K562 (cell line): ENCODE measurements at regions not wholly inside any gene's neighbourhood (a gene's known extent, or its start where the extent isn't known, plus 50 kb on each side); places are given as distances from the start of the nearest gene placed in this dataset.
A peak's percentile ranks its signal among the peaks of the same experiment; 100 is the strongest.

ENCODE experiments used
- ARID3A ChIP-seq: IDR thresholded peaks from 2 replicates; pipeline ENCODE4 v1.6.1; 2012; ENCODE audit warnings: low read depth, low read length, improper control_type of control experiment, borderline replicate concordance
- ATF1 ChIP-seq, 2 experiments: fragments of 450-650 bp in 1 of 2; IDR thresholded peaks; 2 replicates each; pipeline ENCODE4 v1.6.1; 2016; ENCODE audit warnings: missing compliant biosample characterization in 1 of 2, missing genetic modification characterization in 1 of 2
- CC2D1A ChIP-seq: fragments of 450-650 bp; IDR thresholded peaks from 2 replicates; pipeline ENCODE4 v1.6.1; 2017; ENCODE audit warnings: mild to moderate bottlenecking
- CREB3L1 ChIP-seq: fragments of 450-650 bp; IDR thresholded peaks from 2 replicates; pipeline ENCODE4 v1.6.1; 2014; ENCODE audit warnings: low read depth, mild to moderate bottlenecking, moderate library complexity, borderline replicate concordance
- DPF2 ChIP-seq: fragments of 450-650 bp; IDR thresholded peaks from 2 replicates; pipeline ENCODE4 v1.6.1; 2016
- ESRRB ChIP-seq: fragments of 250-450 bp; sonication (Bioruptor Pico); IDR thresholded peaks from 2 replicates; pipeline ENCODE4 v1.5.0; 2020; ENCODE audit warnings: mild to moderate bottlenecking, moderate library complexity, borderline replicate concordance
- HNRNPH1 ChIP-seq: fragments of 200-400 bp; formaldehyde crosslinking; optimal IDR thresholded peaks from 2 replicates; pipeline ENCODE3; 2017; ENCODE audit warnings: low read depth, mild to moderate bottlenecking, low read length, moderate library complexity
- PML ChIP-seq: IDR thresholded peaks from 2 replicates; pipeline ENCODE4 v1.6.1; 2012; ENCODE audit warnings: low read length, inconsistent platforms
- PURB ChIP-seq: sonication (generic); formaldehyde crosslinking; IDR thresholded peaks from 2 replicates; pipeline ENCODE4 v1.9.0; 2021; ENCODE audit warnings: low read depth, mild to moderate bottlenecking, missing genetic modification reagents
- RNF219 ChIP-seq: fragments of 250-450 bp; sonication (Bioruptor Pico); IDR thresholded peaks from 2 replicates; pipeline ENCODE4 v1.5.0; 2022; ENCODE audit warnings: mild to moderate bottlenecking
- SAFB2 ChIP-seq: fragments of 200-400 bp; formaldehyde crosslinking; IDR thresholded peaks from 2 replicates; pipeline ENCODE4 v1.6.1; 2018; ENCODE audit warnings: borderline replicate concordance, low read length, low read depth, moderate library complexity; ENCODE audit not compliant: severe bottlenecking
- SLC30A9 ChIP-seq: fragments of 250-450 bp; sonication (Bioruptor Pico); IDR thresholded peaks from 2 replicates; pipeline ENCODE4 v1.8.0; 2022; ENCODE audit warnings: mild to moderate bottlenecking, moderate library complexity
- SRSF3 ChIP-seq: fragments of 200-400 bp; formaldehyde crosslinking; IDR thresholded peaks from 2 replicates; pipeline ENCODE4 v1.6.1; 2016; ENCODE audit warnings: mild to moderate bottlenecking, low read length, moderate library complexity; ENCODE audit not compliant: insufficient read depth
- STAT5A ChIP-seq: IDR thresholded peaks from 2 replicates; pipeline ENCODE4 v1.6.1; 2012; ENCODE audit warnings: low read length, inconsistent platforms, borderline replicate concordance
- STAT6 ChIP-seq: sonication (generic); formaldehyde crosslinking; IDR thresholded peaks from 2 replicates; pipeline ENCODE4 v1.8.1; 2023; ENCODE audit warnings: mild to moderate bottlenecking, missing genetic modification reagents
- ZBTB34 ChIP-seq: fragments of 250-450 bp; sonication (Bioruptor Pico); IDR thresholded peaks from 2 replicates; pipeline ENCODE4 v1.8.0; 2021; ENCODE audit warnings: mild to moderate bottlenecking, moderate library complexity
- ZNF224 ChIP-seq: sonication (generic); formaldehyde crosslinking; IDR thresholded peaks from 2 replicates; pipeline ENCODE4 v1.8.0; 2022; ENCODE audit warnings: mild to moderate bottlenecking, missing genetic modification reagents
- ZNF384 ChIP-seq: IDR thresholded peaks from 2 replicates; pipeline ENCODE4 v1.6.1; 2012; ENCODE audit warnings: low read depth, low read length, improper control_type of control experiment
- ZNF507 ChIP-seq: conservative IDR thresholded peaks from 2 replicates; pipeline ENCODE4 v1.6.1; 2017; ENCODE audit warnings: missing genetic modification characterization, missing compliant biosample characterization
- ZSCAN32 ChIP-seq: fragments of 450-650 bp; formaldehyde crosslinking; IDR thresholded peaks from 2 replicates; pipeline ENCODE4 v1.4.0; 2020; ENCODE audit warnings: mild to moderate bottlenecking, moderate library complexity

GRCh38 chr16:55981557-55981956, 106.4 kb upstream of the CES5A start (continued):
- TF ChIP-seq CC2D1A (no peak), ZNF224 (no peak), PURB (no peak), RNF219 (CRISPR knock-in tag) (no peak), ARID3A (0 out of 2 replicates have a peak, but pooled peaks have one; percentile 32), STAT5A (no peak), HNRNPH1 (no peak), ATF1 (CRISPR knock-in tag; IDR thresholded peaks at IDR 0.05) (no peak), ATF1 (tag; IDR thresholded peaks at IDR 0.05) (no peak), SRSF3 (no peak), SAFB2 (no peak), ZBTB34 (CRISPR knock-in tag) (no peak), DPF2 (no peak), PML (no peak), ZNF384 (no peak), ZSCAN32 (peak; percentile 83), ESRRB (CRISPR knock-in tag) (no peak), SLC30A9 (CRISPR knock-in tag) (no peak), CREB3L1 (no peak), ZNF507 (no peak), STAT6 (CRISPR knock-in tag) (no peak)
